Superior temporal gyrus (tissue), 1 donor: ENCODE measurements at regions not wholly inside any gene's neighbourhood (a gene's known extent, or its start where the extent isn't known, plus 50 kb on each side); places are given as distances from the start of the nearest gene placed in this dataset.

ENCODE experiments used
- DNase-seq: peaks from one replicate; pipeline ENCODE4 v3.0.0-alpha.2; 2016; ENCODE audit errors: extremely low spot score

DNA sequence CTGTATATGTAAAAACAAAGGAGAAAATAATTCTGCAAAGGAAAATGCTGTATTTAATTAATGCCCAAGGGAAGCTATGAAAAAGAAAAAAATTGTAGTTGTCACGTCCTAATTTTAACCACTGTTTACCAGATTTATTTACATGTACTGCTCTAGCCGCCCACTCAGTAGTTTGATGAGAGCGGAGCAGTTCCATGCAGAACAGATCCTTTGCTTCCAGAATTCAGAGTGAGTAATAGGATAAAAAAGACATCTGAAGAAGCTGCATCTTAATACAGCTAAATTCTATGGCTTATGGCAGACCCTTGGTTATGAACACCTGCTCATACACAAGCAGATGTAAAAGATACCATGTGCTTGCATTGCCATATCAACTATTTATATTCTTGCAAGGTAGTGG lies 287.0 kb downstream of the GASK1B start:
- peak; percentile 53 for DNase-seq

DNA sequence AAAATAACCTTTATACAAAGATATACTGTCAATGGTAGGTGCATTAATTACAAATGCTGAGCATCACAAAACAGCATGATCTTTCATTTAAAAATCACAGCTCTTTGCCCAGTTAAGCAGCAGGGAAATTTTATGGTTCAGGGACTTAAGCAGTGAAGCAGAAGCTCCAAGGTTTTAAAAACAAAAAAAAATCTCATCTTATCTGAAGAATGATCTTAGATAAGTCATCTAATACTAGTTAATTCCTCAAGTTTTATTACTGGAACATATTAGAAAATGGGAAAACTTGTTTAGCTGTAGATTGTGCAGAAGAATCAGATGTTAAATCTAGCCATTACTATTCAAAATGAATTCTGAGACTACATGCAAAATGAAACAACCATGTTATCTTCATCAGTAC lies 289.9 kb downstream of the GASK1B start:
- DNase-seq = no peak

DNA sequence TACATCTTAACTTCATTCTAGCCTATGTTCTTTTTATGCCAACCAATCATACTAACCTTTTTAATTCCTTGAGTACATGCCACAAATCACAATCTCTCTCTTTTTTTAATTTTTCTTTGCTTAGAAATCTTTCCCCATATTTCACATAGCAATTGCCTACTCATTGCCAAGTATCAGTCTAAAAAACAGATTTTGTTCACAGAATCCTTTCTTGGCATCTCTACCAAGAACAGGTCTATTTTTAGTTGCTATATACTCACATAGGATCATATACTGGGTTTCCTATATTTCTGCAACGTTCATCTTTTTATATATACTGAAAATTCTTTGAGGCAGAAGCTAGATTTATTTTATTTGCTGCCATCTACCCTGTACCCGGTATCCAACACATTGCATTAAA lies 292.1 kb downstream of the GASK1B start:
- DNase-seq = peak; percentile 60

DNA sequence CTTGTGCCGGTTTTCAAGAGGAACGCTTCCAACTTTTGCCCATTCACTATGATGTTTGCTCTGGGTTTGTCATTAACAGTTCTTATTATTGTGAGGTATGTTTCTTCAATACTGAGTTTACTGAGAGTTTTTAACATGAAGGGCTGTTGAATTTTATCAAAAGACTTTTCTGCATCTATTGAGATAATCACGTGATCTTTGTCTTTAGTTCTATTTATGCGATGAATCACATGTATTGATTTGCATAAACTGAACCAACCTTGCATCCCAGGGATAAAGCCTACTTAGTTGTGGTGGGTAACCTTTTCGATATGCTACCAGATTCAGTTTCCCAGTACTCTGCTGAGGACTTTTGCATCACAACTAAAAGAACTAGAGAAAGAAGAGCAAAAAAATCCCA lies 318.0 kb downstream of the GASK1B start:
- DNase-seq = no peak

DNA sequence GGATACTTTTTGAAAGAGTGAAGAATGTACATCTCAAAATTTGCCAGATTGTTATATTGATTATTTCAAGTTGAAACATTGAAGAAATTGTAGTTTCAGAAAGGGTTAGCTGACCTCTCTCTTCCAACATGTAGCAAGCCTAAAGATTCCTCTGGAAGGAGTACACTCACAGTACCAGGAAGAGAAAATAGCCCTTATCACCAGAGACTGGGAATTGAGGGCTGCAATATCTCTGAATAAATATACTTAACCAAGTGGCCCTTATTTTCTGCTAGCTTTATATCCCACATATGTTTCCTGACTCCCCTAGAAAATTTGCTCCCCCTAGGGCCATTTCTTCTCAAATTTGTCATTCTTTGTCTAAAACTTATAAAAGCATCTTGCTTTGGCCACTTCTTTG lies 332.2 kb downstream of the GASK1B start:
- no peak for DNase-seq

DNA sequence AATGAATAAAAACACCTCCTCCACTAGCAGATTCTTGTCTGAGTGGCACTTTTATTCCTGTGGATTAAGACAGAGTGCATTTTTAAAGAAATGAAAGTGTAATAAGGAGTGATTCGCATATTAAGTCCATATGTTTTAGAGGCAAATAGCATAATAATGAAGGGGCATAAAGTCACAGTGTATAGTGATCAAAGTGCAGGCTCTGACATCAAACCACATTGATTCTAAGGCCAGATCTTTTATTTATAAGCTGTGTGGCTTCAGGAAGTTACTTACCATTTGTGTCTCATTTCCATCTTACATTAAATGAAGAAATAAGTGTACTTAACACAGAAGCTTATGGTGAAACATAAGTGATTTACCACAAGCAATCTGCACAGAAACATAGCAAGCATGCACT lies 332.8 kb downstream of the GASK1B start:
- no peak for DNase-seq

DNA sequence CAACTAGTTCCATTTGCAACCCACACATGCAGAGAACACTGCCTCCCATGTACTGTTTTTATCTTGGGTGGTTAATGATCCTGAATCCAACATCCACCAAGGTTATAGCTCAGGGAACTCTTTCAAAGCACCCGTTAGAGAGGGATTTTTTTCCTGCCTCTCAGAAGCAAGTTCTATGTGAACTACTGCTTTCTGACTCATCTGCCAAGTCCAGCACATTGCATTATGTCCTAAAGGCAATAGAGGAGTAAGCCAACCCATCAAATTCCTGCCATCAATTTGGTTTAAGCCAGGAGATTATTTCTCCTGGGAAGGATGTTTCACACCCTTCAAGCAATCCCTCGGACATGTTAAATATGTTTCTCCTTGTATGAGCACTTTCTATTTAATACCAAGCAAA lies 334.5 kb downstream of the GASK1B start:
- DNase-seq = no peak

DNA sequence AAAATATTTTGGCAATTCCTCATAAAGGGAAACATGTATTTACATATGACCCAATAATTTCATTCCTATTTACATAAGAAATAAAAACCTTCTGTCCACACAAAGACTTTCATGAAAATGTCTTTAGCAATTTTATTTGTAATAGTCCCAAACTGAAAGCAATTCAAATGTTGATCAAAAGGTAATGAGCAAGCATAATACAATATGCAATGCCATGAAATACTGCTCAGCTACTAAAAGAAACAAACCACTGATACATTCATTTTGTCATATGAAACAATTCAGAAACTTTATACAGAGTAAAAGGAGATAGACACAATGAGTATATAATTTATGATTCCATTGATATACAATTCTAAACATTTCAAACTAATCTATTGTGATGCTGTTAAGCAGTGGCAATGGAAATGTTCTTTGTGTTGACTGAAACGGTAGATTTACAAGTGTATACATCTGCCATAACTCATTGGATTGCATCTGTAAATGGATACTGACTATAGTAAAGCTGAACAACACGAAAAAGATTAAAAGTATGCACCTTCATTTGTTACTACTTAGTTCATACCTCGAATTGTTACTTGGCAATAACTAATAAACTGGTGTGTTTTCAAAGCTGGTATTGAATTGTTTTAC lies 335.6 kb downstream of the GASK1B start:
- DNase-seq = no peak

DNA sequence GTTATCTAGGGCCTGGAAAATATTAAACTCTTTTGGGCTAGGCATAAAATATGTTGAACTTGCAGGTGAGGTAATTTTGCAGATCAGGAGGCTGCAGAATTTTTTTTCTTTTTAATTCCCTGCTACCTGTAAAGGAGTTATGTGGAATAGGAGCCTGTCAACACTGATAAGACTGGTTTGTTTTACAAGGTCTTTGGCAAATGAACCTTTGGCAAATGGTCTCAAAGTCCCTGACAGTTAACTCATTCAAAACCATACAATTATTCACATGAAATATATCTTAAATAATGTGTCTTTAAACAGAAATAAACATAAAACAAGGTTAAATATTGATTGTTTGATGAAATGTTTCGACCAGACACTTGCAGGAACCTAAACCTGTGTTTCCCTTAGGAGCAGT lies 340.2 kb downstream of the GASK1B start:
- no peak for DNase-seq

DNA sequence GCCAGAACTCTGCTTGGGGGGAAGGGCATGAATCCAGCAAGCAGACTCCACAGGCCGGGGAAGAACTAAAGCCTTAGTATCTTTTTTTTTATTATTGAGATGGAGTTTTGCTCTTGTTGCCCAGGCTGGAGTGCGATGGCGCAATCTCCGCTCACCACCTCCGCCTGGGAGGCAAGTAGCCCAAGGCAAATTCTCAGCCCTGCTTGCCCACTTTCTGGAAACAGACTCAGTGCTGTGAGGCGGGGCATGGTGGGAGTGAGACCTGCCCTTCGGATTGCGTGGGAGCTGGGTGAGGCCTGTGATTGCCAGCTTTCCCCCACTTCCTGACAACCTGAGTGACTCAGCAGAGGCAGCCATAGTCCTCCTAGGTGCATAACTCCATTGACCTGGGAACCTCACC lies 348.8 kb downstream of the GASK1B start:
- DNase-seq = no peak

DNA sequence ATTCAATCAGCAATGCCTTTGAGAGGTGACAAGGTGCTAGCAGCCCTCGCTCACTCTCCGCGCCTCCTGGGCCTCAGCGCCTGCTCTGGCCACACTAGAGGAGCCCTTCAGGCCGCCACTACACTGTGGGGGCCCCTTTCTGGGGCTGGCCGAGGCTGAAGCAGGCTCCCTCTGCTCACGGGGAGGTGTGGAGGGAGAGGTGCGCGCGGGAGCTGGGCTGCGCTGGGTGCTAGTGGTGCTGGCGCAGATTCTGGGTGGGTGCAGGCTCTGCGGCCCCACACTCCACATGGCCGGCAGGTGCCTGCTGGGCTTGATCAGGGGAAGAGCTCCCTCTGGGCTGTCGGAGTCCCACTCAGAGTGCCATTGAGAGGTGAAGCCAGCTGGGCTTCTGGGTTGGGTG lies 351.0 kb downstream of the GASK1B start:
- DNase-seq = no peak

DNA sequence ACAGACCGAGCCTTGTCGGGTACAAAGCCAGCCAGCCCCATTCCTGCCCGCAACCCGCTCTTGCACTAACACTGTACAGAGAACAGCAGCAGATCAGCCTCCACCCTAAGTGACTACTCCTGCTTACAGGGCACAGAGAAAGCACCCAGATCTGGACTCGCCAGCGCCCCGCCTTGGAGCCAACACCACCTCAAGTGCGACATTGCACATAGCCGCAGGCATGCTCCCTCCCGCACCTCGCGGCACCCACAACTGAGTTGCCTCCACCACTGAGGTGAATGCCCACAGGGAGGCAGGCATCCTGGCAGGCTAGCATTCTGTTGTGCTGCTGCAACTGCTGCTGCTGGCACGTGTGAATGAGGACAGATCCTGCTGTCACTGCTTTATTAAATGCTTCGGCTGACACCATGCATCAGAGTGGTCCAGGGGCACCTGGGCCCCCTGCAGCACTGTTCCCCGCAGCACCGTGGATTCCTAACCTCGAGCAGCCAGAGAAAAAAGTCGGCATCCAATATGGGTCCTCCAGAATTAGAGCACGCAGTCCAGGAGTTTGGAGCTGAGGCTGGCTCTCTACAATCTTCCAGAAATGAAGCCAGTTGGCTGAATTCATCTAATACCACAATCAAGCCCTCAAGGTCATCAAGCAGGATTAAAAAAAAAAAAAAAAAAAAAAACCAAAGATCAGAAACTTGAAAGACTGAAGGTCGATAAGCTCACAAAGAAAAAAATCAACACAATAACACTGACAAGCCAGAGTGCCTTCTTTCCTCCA lies 352.9 kb downstream of the GASK1B start:
- DNase-seq = no peak

DNA sequence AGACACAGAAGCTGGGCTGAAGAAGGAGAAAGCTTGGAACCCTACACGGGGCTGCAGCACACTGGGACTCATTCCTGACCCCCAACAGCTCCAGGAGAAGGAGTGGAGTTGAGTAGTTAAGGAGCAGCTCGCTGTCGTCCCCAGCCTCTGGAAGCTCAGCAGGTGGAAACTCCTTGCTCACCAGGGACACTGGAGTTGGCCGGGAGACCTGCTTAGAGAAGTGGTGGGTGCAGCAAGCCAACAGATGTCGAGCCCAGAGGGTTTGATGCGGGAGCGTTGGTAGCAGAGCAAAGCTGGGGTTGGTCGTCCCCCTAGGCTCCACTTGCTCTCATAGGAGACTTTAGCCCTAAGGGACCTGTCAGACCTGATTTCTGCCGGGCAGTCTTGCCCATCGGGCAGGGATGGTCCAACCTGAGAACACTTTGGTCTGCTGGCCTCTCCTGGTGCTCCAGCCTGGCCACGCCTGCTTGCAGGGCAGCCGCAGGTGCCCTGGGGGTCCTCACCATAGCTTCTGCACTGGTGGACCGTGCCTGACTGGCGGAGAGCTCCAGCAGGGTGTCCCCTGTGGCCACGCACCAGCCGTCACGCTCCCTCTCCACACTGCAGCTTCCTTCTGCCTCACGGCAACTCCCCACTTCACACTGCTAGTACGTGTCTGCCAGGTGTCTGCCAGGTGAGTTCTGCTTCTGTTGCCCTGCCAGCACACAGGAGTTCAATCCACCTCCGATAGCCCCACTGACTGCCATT lies 353.7 kb downstream of the GASK1B start:
- no peak for DNase-seq

DNA sequence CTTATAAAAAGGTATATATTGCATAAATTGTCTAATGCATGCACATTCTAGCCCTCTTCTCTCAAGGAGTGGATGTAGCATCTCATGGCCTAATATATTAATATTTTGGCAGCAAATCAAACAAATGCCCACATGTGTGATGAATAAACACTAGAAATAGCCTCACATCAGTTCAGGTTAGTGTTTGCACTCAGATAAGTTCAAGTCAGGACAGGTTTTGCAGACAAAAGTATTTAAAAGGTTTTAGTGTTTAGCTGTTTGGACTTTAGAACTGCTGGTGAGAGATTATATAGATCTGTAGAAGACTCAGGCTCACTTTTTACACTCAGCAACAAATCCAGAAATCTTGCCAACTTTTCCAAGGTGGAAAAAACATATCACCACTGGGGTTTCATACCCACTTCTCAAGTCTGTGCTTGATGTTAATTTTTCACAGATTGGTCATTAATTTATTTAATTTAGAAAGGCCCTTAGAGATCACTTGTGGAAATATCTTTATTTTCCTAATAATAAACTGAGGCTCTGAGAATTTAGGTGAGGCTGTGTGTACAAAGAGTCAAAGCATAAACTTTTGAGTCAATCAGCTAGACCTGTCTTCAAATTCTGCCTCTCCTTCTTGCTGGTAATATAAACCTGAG lies 362.6 kb downstream of the GASK1B start:
- DNase-seq = no peak

DNA sequence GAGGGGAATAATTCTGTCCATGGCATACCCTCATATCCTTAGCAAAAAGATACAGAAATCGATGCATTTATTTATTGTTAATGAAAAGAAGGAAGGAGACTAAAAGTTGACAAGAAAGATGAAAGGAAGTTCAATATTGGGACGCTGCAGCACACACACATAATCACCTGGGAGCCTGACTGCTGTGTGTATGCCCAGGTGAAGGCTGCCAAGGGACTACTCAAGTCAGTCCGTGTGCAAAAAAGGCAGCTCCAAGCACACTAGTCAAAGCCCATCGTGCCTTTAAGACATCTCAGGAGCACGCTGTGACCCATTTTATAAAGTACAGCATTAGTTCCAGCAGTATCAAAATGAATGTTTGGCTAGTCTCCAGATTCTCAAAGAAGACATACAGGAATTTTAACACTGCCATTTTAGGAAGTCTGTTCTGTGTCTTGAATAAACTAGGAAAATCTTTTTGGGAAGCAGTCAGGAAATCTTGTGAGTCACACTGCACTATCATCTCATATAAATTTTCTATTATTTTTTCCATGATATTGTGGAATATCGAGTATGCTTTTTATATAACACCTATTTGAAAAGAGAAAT lies 363.9 kb downstream of the GASK1B start:
- no peak for DNase-seq

DNA sequence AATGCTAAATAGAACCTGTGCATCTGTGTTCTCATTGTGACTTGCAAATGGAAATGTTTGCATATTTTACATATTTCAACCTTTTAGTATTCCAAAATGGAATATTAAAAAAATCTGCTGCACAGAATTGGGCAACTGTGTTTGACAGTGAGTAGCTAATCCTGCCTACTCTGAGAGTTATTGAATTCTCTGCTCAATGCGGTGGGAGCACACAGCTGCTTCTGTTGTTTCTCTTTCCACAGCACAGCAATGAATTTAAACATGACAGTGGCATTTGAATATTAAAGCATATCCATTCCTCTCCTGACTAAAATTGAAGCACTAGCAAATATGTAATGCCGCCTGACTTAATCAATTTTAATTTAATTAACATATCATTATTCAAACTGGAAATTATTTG lies 366.6 kb downstream of the GASK1B start:
- DNase-seq = peak; percentile 30

DNA sequence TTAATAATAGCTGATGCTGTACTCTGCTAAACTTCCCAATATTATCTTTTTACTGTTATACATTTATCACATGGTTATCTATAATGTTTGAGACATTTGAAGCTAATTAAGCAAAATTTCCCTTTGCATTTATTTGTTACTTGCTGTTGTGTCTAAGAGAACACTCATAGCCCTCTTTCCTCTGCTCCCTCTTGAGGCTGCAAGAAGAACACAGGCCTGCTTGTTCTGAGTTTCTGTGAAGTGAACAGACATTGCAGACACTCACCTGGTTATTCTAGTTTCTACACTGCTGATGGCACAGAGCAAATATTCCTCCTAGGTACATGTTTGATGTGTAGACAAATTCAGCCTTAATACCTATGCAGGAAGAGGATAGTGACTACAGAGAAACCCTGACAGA lies 367.8 kb downstream of the GASK1B start:
- no peak for DNase-seq

DNA sequence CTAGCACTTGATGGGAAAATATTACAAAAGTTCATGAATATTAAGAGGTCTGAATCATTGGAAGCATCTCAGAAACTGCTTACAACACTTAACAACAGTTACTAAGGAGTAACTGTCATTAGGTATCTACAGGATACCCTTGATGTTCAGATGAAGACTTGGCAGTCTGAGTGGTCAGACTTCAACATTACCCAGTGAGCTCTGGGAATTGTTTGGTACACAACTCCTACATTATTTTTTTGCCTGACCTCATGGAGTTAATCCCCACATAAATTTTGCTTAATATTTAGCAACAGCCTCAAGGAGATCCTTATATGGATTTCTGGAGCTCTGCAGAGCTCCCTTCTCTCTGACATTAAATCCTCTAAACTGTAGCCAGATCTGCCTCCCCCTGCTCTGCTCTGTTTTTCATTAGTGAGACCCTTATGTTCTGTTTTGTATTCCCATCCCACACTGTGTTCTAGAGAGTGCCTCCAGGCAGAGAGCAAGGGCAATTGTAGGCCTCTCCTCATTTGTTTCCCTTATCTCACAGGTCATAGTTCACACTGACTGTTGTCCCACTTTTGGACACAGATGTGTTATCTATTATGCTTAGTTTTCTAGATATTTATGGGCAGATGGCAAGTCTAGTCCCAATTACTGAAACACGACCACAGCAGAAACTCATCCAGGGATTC lies 368.8 kb downstream of the GASK1B start:
- DNase-seq = no peak

DNA sequence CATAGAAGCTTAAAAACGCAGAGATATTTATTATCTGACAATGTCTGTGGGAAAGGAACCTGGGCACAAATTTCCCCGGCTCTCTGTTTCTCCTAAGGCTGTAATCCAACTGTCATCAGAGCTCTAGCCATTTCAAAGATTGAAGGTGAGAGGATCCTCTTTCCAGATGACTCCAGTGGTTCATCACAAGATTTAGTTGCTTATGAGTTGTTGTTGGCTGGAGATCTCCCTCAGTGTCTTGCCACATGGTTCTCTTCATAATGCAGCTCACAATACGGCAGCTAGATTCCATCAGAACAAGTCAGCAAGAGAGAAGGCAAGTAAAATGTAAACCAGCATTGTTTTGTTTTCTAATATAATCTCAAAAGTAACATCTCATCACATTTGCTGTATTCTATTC lies 369.4 kb downstream of the GASK1B start:
- DNase-seq = no peak

DNA sequence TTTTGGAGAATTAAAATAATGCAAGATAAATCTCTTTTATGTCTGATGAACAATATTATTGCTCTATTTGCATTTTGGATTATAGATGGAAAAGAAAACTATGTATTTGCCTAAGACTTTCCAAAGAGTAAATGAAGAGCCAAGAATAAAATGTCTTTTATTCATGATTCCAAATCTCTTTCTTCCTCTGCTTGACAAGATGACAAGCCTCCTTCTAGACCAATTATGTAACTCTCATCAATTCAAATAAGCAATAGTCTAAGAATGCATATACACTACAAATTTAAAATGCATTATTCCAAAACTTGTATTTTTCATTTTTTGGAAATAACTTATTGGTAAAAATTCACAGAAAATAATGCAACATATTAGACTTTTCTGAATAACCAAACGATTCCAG lies 377.3 kb downstream of the GASK1B start:
- DNase-seq = no peak

DNA sequence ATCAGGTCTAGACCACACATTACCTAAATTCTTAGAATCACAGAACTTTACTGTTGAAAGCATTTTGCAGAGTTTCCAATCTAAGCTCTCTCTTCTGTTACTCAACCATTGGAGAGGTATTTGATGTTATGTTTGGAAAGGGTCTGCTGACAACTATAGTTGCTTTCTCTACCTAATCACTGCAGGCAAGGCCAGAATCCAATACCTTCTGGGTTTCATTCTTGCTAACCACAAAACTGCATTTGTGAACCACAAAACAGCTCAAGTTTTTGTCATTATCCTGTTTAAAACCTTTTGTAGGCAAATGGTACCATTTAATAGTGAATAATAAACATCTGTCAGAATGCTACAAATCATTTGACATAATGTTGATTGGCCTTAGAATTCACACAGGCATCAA lies 380.1 kb downstream of the GASK1B start:
- no peak for DNase-seq

DNA sequence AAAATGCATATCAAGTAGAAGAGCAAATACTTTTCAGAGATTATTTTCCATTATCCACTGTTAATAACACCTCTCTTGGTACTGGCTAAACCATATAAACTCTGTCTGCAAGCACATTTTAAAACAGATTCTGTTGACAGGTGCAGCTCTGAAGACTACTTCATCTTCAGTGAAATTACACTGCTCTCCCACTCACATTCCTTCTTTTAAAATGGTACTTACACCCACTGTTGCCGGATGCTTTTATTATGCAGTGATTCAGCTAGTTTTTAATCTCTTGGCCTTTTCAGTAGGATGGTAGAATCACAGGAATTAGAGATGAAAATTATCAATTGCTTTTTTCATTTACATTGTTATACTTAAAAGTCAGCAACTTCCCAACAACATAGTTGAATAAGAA lies 381.6 kb downstream of the GASK1B start:
- DNase-seq = peak; percentile 35
